Uterus (tissue), 2 donors: ENCODE measurements at regions not wholly inside any gene's neighbourhood (a gene's known extent, or its start where the extent isn't known, plus 50 kb on each side); places are given as distances from the start of the nearest gene placed in this dataset.

Experiments used
- POLR2A ChIP-seq, 2 donors: fragments of 450-650 bp; IDR thresholded peaks; one replicate each; pipeline ENCODE4 v1.6.1; 2016; ENCODE audit warnings: antibody characterized with exemption in 2 of 2, mild to moderate bottlenecking in 1 of 2, moderate library complexity in 1 of 2
- TF ChIP-seq, protein P1 (sequence below), 4 experiments: fragments of 200-600 bp in 2 of 4; fragments of 450-650 bp in 2 of 4; sonication (generic) in 2 of 4; IDR thresholded peaks; one replicate each; pipeline ENCODE4 v1.5.1; 2016 to 2019; ENCODE audit warnings: antibody characterized with exemption in 4 of 4, mild to moderate bottlenecking in 2 of 4, moderate library complexity in 1 of 4

DNA sequence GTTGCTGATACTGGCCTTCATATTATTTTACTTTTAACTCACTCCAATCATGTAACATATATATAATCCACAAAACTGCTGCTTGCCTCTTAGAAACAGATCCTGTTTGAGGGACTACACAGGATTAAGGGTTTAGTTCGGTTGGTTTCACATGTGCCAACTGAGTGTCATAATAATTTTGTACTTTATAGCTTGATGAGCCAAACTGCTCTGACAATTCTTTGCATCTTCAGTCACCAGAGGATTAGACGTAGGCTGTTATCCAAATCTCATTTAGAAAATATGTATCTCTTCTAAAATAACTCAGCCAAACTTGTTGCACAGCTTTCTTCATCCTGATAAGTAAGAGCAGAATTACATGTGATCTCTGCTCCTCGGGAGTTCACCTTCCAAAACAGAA, 643.6 kb upstream of the PTCHD4 start:
- TF ChIP-seq, protein P1, sequence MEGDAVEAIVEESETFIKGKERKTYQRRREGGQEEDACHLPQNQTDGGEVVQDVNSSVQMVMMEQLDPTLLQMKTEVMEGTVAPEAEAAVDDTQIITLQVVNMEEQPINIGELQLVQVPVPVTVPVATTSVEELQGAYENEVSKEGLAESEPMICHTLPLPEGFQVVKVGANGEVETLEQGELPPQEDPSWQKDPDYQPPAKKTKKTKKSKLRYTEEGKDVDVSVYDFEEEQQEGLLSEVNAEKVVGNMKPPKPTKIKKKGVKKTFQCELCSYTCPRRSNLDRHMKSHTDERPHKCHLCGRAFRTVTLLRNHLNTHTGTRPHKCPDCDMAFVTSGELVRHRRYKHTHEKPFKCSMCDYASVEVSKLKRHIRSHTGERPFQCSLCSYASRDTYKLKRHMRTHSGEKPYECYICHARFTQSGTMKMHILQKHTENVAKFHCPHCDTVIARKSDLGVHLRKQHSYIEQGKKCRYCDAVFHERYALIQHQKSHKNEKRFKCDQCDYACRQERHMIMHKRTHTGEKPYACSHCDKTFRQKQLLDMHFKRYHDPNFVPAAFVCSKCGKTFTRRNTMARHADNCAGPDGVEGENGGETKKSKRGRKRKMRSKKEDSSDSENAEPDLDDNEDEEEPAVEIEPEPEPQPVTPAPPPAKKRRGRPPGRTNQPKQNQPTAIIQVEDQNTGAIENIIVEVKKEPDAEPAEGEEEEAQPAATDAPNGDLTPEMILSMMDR (IDR thresholded peaks at IDR 0.05) = no peak
- TF ChIP-seq POLR2A (IDR thresholded peaks at IDR 0.05) = no peak
